Natural killer cell treated with Interleukin-12 subunit alpha and Interleukin-12 subunit beta and Interleukin-15 and Interleukin-18, amount 100 ng/mL, for 72 hours (primary cell): ENCODE measurements at regions not wholly inside any gene's neighbourhood (a gene's known extent, or its start where the extent isn't known, plus 50 kb on each side); places are given as distances from the start of the nearest gene placed in this dataset.
"Not testable (repeated sequence)": the region's sequence is repeated elsewhere in the genome, so short reads cannot be mapped to it uniquely, and the experiment has no call there.

Experiments used
- ATAC-seq, 2 donors: fragments of 150-1000 bp; cut with Tn5 transposase in 1 of 2; sonication (Bioruptor Pico), chemical (Tn5 transposase) in 1 of 2; 2 replicates each; pipeline ENCODE4 v1.10.0; 2021
- DNase-seq: peaks from one replicate; pipeline ENCODE4 v3.0.0; 2022; ENCODE audit warnings: low spot score
- H3K27ac Mint-ChIP-seq, 2 donors: 1 replicate in 1 of 2; 2 replicates in 1 of 2; pipeline ENCODE4 v1.8.0; 2022; ENCODE audit warnings: mixed read lengths in 2 of 2, mild to moderate bottlenecking in 1 of 2, moderate library complexity in 1 of 2
- H3K27me3 Mint-ChIP-seq, 2 donors: 1 replicate in 1 of 2; 2 replicates in 1 of 2; pipeline ENCODE4 v1.8.0; 2022; ENCODE audit warnings: mixed read lengths in 2 of 2
- H3K36me3 Mint-ChIP-seq: one replicate; pipeline ENCODE4 v1.8.0; 2022; ENCODE audit warnings: mixed read lengths
- H3K4me1 Mint-ChIP-seq, 2 donors: 1 replicate in 1 of 2; 2 replicates in 1 of 2; pipeline ENCODE4 v1.8.0; 2022; ENCODE audit warnings: low read depth in 2 of 2, mixed read lengths in 2 of 2, mild to moderate bottlenecking in 1 of 2
- H3K4me3 Mint-ChIP-seq: one replicate; pipeline ENCODE4 v1.8.0; 2022; ENCODE audit warnings: mixed read lengths
- H3K9me3 Mint-ChIP-seq: 2 replicates; pipeline ENCODE4 v1.8.0; 2022; ENCODE audit warnings: mixed read lengths

DNA sequence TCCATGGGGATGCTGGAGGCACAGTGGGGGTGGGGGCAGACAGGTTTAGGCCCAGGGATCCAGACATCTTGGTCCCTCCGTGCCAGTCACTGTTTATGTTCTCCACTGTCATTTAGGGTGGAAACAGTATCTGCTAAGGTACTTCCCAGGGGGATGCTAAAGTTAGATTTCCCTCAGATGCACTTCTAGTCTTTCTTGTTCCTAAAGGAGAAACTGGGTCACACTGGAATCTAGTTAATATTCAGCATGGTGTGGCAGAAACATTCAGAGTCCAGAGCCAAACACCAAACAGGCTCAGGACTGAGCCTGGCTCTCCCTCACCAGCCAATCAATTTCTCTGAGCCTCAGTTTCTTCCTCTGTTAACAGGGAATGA lies 83.4 kb upstream of the PLET1 start:
- Mint-ChIP-seq H3K4me1 (peaks cover 0 to 9% of the 10 kb centered on the region in 2 donors), H3K27me3 (peaks cover 0 to 3% of the 10 kb centered on the region in 2 donors), H3K36me3 (no peaks in the 10 kb centered on the region), H3K4me3 (no peak overlapping the region), H3K9me3 (no peaks in the 10 kb centered on the region), H3K27ac (no peak overlapping the region)
- no peak for DNase-seq
- ATAC-seq, result no peak

DNA sequence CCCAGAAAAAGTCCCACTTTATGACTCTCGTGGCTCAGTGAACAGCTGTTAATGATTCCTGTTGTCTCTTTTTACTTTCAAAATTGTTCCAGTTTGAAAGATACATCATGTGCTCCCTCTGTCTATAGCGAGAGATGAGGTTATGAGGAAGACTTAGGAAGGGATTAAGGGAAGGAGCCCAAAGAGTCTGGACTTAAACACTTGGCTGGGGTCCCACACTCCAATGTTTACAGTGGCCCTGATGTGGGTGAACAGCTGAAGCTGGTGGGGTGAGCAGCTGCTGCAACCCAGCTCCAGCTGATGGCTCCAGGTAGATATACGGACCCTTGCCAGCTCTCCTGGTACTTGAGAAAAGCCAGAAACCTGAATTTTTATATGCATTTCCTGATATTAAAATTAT lies 84.5 kb upstream of the PLET1 start:
- no peak overlapping the region for H3K4me3 Mint-ChIP-seq
- peaks cover 0 to 3% of the 10 kb centered on the region in 2 donors for H3K27me3 Mint-ChIP-seq
- H3K9me3 Mint-ChIP-seq, result no peaks in the 10 kb centered on the region
- DNase-seq (no peak), ATAC-seq (no peak)
- H3K27ac Mint-ChIP-seq, result no peak overlapping the region
- peaks cover 0 to 9% of the 10 kb centered on the region in 2 donors for H3K4me1 Mint-ChIP-seq
- H3K36me3 Mint-ChIP-seq, result no peaks in the 10 kb centered on the region

DNA sequence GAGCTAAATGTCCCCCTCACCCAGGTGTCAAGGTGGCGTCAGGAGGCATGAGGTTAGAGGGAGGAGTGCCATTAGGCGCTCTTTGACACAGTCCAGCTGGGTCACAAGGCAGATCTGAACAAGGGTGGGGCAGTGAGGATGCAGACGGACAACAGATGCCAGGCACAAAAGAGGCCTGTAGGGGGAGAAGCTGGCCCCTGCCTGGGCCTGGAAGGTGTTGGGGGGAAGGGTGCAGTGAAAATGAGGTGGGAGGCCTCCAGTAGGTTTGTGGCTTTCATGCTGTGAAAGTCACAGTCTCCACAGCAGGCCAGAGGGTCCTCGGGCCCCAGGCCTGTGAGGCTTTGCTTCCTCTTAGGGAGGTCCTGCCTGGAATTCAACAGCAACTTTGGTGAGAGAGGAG lies 85.0 kb upstream of the PLET1 start:
- Mint-ChIP-seq H3K4me3 (no peak overlapping the region), H3K27me3 (peaks cover 0 to 3% of the 10 kb centered on the region in 2 donors), H3K9me3 (no peaks in the 10 kb centered on the region), H3K27ac (no peak overlapping the region), H3K36me3 (no peaks in the 10 kb centered on the region), H3K4me1 (peaks cover 0 to 9% of the 10 kb centered on the region in 2 donors)
- ATAC-seq (peak in 1 of 2 donors; percentile 11), DNase-seq (no peak)

- DNase-seq (no peak), ATAC-seq (no peak)
- H3K36me3 Mint-ChIP-seq, result no peaks in the 10 kb centered on the region
- H3K27me3 Mint-ChIP-seq, result peaks cover 0 to 3% of the 10 kb centered on the region in 2 donors
- peaks cover 0 to 9% of the 10 kb centered on the region in 2 donors for H3K4me1 Mint-ChIP-seq
- no peak overlapping the region for H3K4me3 Mint-ChIP-seq
- no peak overlapping the region for H3K27ac Mint-ChIP-seq
- no peaks in the 10 kb centered on the region for H3K9me3 Mint-ChIP-seq
Observed at GRCh38 chr11:112346586-112346985, 85.9 kb upstream of the PLET1 start.

- Mint-ChIP-seq H3K27ac (no peak overlapping the region), H3K27me3 (peaks cover 0 to 3% of the 10 kb centered on the region in 2 donors), H3K9me3 (no peaks in the 10 kb centered on the region), H3K36me3 (no peaks in the 10 kb centered on the region), H3K4me1 (peaks cover 0 to 9% of the 10 kb centered on the region in 2 donors), H3K4me3 (no peak overlapping the region)
- ATAC-seq (peak in 1 of 2 donors; percentile 28), DNase-seq (no peak)
Observed at GRCh38 chr11:112348480-112349029, 87.9 kb upstream of the PLET1 start.

DNA sequence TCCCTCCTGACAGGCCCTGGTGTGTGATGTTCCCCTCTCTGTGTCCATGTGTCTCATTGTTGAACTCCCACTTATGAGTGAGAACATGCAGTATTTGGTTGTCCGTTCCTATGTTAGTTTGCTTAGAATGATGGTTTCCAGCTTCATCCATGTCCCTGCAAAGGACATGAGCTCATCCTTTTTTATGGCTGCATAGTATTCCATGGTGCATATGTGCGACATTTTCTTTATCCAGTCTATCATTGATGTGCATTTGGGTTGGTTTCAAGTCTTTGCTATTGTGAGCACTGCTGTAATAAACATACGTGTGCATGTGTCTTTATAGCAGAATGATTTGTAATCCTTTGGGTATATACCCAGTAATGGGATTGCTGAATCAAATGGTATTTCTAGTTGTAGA lies 90.8 kb upstream of the PLET1 start:
- H3K27me3 Mint-ChIP-seq, H3K4me1 Mint-ChIP-seq, H3K36me3 Mint-ChIP-seq, H3K4me3 Mint-ChIP-seq, ATAC-seq, H3K27ac Mint-ChIP-seq, H3K9me3 Mint-ChIP-seq, DNase-seq: not testable (repeated sequence)

DNA sequence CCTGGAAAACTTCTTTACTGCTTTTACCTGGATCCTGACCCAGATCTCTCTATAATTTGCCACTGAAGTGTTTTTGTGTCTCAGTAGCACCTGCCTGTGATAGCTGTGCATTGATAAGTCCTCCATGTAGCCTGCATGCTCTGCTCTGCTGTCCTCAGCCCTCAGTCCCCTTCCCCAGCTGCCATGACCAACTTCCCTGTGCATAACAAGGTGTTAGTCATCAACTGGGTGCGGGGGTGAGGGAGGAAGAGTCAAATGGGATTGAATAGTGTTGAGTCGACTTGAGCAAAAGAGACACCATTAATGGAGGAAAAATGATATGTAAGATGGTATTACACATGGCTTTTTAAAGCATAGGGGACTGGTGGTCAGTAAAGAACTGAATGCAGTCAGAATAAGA lies 92.2 kb upstream of the PLET1 start:
- no peaks in the 10 kb centered on the region for H3K36me3 Mint-ChIP-seq
- DNase-seq (no peak), ATAC-seq (no peak)
- H3K27me3 Mint-ChIP-seq, result peaks cover 0 to 3% of the 10 kb centered on the region in 2 donors
- no peak overlapping the region for H3K4me3 Mint-ChIP-seq
- no peaks in the 10 kb centered on the region for H3K9me3 Mint-ChIP-seq
- peaks cover 0 to 6% of the 10 kb centered on the region in 2 donors for H3K4me1 Mint-ChIP-seq
- no peak overlapping the region for H3K27ac Mint-ChIP-seq

GRCh38 chr11:112354364-112354763 lies 93.7 kb upstream of the PLET1 start:
- H3K4me1 Mint-ChIP-seq, result no peaks in the 10 kb centered on the region
- H3K4me3 Mint-ChIP-seq, result no peak overlapping the region
- ATAC-seq, result no peak
- H3K9me3 Mint-ChIP-seq, result no peaks in the 10 kb centered on the region
- H3K36me3 Mint-ChIP-seq, result no peaks in the 10 kb centered on the region
- H3K27me3 Mint-ChIP-seq, result no peaks in the 10 kb centered on the region
- no peak overlapping the region for H3K27ac Mint-ChIP-seq
- no peak for DNase-seq

DNA sequence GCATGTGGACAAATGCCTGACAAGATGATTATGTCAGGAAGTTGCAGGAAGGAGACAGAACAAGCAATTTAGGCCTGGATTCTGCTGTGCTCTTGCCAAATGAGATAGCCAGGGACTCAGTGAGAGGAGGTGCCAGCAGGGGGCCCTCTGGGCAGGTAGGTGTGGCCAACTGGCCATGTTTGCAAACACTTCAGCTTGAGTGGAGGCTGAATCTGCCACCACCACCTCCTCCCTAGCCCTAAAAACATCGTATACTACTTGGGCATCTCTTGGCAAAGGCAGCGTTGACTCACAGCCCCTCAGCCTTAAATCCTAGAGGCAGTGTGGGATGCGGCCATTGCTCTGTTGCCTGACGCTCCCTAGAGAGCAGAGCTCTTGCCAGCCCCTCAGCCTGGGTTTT lies 95.1 kb upstream of the PLET1 start:
- no peak for DNase-seq
- no peaks in the 10 kb centered on the region for H3K4me1 Mint-ChIP-seq

DNA sequence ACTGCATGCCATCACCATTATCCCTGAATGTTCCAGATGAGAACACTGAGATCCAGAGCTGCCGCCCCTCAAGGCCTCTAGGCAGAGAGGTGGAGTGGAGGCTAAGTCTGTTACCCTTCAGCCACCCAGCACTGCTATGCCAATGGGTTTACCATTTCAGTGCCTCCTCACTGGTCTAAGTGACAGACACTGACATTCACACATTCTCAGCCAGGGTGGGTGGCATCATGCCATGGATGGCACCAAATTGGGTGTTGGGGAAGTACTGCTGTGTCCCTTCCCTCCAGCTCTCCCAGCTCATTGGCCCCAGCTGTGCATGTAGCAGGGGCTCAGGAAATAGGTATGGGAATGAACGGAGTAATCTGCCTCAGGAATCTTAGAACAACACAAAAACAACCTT lies 96.8 kb upstream of the PLET1 start:
- H3K9me3 Mint-ChIP-seq, result no peaks in the 10 kb centered on the region
- ATAC-seq, result no peak
- H3K27ac Mint-ChIP-seq, result no peak overlapping the region

More for the DNA sequence above, 95.1 kb upstream of the PLET1 start:
- ATAC-seq, result no peak
- H3K27me3 Mint-ChIP-seq, result no peaks in the 10 kb centered on the region
- no peaks in the 10 kb centered on the region for H3K9me3 Mint-ChIP-seq
- no peak overlapping the region for H3K4me3 Mint-ChIP-seq
- H3K27ac Mint-ChIP-seq, result no peak overlapping the region
- no peaks in the 10 kb centered on the region for H3K36me3 Mint-ChIP-seq

DNA sequence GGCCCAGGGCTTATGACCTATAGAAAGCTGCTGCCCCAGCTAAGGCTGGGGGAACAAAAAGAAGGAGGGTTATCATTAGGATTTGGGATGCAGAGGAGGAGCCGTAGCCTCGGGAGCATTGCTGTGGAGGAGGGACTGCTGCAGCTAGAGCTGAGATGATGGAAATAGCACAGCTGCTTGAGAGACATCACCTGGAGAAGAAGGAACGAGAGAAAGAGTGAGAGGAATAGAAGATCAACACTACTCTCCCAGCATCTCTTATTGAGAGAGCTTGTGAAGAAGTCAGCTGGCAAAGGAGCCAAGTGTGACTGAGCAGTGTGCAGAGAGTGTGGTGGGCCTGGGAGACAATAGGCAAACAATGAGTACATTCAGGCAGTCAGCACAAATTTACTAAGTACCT lies 100.7 kb upstream of the PLET1 start:
- DNase-seq (no peak), ATAC-seq (no peak)
- H3K9me3 Mint-ChIP-seq, result no peaks in the 10 kb centered on the region
- no peak overlapping the region for H3K4me3 Mint-ChIP-seq
- peaks cover 0 to 2% of the 10 kb centered on the region in 2 donors for H3K4me1 Mint-ChIP-seq
- no peaks in the 10 kb centered on the region for H3K36me3 Mint-ChIP-seq
- no peaks in the 10 kb centered on the region for H3K27me3 Mint-ChIP-seq
- no peak overlapping the region for H3K27ac Mint-ChIP-seq

More for the DNA sequence above, 96.8 kb upstream of the PLET1 start:
- DNase-seq, result no peak
- no peaks in the 10 kb centered on the region for H3K27me3 Mint-ChIP-seq
- H3K36me3 Mint-ChIP-seq, result no peaks in the 10 kb centered on the region
- H3K4me3 Mint-ChIP-seq, result no peak overlapping the region
- H3K4me1 Mint-ChIP-seq, result no peaks in the 10 kb centered on the region

DNA sequence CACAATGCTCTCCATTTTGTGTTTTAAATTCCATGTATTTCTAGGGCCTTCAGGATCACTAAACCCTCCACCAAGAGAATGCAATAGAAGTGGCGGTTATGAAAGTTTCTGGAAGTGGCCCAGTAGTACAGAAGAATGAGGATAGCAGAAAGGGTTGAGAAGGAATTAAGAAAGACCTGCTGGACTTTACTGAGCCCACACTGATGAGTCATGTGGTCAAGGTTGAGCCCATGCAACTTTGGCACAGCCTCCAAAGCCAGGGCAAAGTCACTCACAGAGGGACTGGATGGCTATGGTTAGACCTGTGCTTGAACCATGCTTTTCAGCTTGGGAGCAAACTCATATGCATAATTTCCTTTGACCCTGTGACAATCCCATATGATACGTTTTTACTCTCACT lies 102.9 kb upstream of the PLET1 start:
- Mint-ChIP-seq H3K4me3 (no peak overlapping the region), H3K4me1 (peaks cover 0 to 6% of the 10 kb centered on the region in 2 donors), H3K9me3 (no peaks in the 10 kb centered on the region), H3K27ac (no peak overlapping the region), H3K27me3 (no peaks in the 10 kb centered on the region), H3K36me3 (no peaks in the 10 kb centered on the region)
- no peak for DNase-seq
- no peak for ATAC-seq

GRCh38 chr11:112364962-112365481 lies 104.4 kb upstream of the PLET1 start:
- Mint-ChIP-seq H3K4me3 (no peak overlapping the region), H3K36me3 (no peaks in the 10 kb centered on the region), H3K27ac (no peak overlapping the region), H3K4me1 (peaks cover 0 to 7% of the 10 kb centered on the region in 2 donors), H3K27me3 (no peaks in the 10 kb centered on the region), H3K9me3 (no peaks in the 10 kb centered on the region)
- DNase-seq (no peak), ATAC-seq (no peak)

- ATAC-seq, result no peak
- Mint-ChIP-seq H3K27ac (no peak overlapping the region), H3K4me1 (peaks cover 0 to 10% of the 10 kb centered on the region in 2 donors)
Observed at GRCh38 chr11:112366012-112366411, 105.4 kb upstream of the PLET1 start.

DNA sequence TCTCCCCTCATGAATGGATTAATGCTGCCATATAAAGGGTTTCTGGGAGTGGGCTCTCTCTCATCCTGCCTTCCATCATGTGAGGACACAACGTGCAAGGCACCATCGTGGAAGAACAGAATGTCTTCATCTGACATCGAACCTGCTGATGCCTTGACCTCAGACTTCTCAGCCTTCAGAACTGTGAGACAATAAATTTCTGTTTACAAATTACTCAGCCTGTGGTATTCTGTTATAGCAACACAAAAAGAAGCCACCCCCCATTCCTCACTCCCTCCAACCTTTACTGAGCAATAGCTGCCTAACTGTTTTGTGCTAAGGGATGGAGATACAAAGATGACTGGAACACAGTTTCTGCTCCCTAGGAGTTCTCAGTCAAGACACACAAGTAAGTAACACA lies 106.1 kb upstream of the PLET1 start:
- H3K27me3 Mint-ChIP-seq, result no peaks in the 10 kb centered on the region
- H3K27ac Mint-ChIP-seq, result no peak overlapping the region
- H3K36me3 Mint-ChIP-seq, result no peaks in the 10 kb centered on the region
- H3K4me1 Mint-ChIP-seq, result peaks cover 0 to 10% of the 10 kb centered on the region in 2 donors
- no peak for DNase-seq
- no peaks in the 10 kb centered on the region for H3K9me3 Mint-ChIP-seq
- no peak overlapping the region for H3K4me3 Mint-ChIP-seq
- peak in 1 of 2 donors; percentile 7 for ATAC-seq

More at GRCh38 chr11:112366012-112366411, 105.4 kb upstream of the PLET1 start:
- no peaks in the 10 kb centered on the region for H3K9me3 Mint-ChIP-seq
- DNase-seq, result no peak
- no peak overlapping the region for H3K4me3 Mint-ChIP-seq
- no peaks in the 10 kb centered on the region for H3K36me3 Mint-ChIP-seq
- no peaks in the 10 kb centered on the region for H3K27me3 Mint-ChIP-seq
